MM.1S (cell line): ENCODE measurements at regions not wholly inside any gene's neighbourhood (a gene's known extent, or its start where the extent isn't known, plus 50 kb on each side); places are given as distances from the start of the nearest gene placed in this dataset.

Experiments used
- DNase-seq: peaks from one replicate; pipeline ENCODE4 v3.0.0-alpha.2; 2015
- H2AFZ ChIP-seq: fragments of 300-600 bp; sonication (generic); 2 replicates; pipeline ENCODE4 v1.6.0; 2016; ENCODE audit warnings: antibody characterized with exemption, low read length
- H3F3A ChIP-seq: fragments of 300-600 bp; sonication (generic); 2 replicates; pipeline ENCODE4 v1.6.1; 2016; ENCODE audit warnings: mild to moderate bottlenecking, antibody characterized with exemption, low read length, moderate library complexity, mixed read lengths; ENCODE audit not compliant: insufficient read depth
- H3K27ac ChIP-seq: fragments of 300-600 bp; sonication (generic); 2 replicates; pipeline ENCODE4 v1.5.1; 2016; ENCODE audit warnings: mild to moderate bottlenecking, low read length
- H3K27me3 ChIP-seq: fragments of 300-600 bp; sonication (generic); replicated peaks from 2 replicates; pipeline ENCODE4 v1.6.0; 2016; ENCODE audit warnings: low read length; ENCODE audit not compliant: insufficient read depth
- H3K36me3 ChIP-seq: fragments of 300-600 bp; sonication (generic); replicated peaks from 2 replicates; pipeline ENCODE4 v1.6.1; 2016; ENCODE audit warnings: mild to moderate bottlenecking, low read length, mixed read lengths; ENCODE audit not compliant: insufficient read depth
- H3K4me1 ChIP-seq: fragments of 300-600 bp; sonication (generic); 2 replicates; pipeline ENCODE4 v1.6.1; 2016; ENCODE audit warnings: low read length, mixed read lengths
- H3K4me2 ChIP-seq: fragments of 300-600 bp; sonication (generic); 2 replicates; pipeline ENCODE4 v1.6.0; 2016; ENCODE audit warnings: low read depth, low read length
- H3K4me3 ChIP-seq: fragments of 300-600 bp; sonication (generic); 2 replicates; pipeline ENCODE4 v1.5.1; 2016; ENCODE audit warnings: low read length, mixed read lengths
- H3K79me2 ChIP-seq: fragments of 300-600 bp; sonication (generic); 2 replicates; pipeline ENCODE4 v1.6.1; 2016; ENCODE audit warnings: mixed run types, low read length, mixed read lengths
- H3K9ac ChIP-seq: fragments of 300-600 bp; sonication (generic); 2 replicates; pipeline ENCODE4 v1.6.1; 2016; ENCODE audit warnings: low read length, mixed read lengths
- H3K9me2 ChIP-seq: fragments of 300-600 bp; sonication (generic); replicated peaks from 2 replicates; pipeline ENCODE4 v1.6.1; 2016; ENCODE audit warnings: mild to moderate bottlenecking, low read length, mixed read lengths; ENCODE audit not compliant: insufficient read depth
- H3K9me3 ChIP-seq: fragments of 300-600 bp; sonication (generic); replicated peaks from 2 replicates; pipeline ENCODE4 v1.6.1; 2016; ENCODE audit warnings: mild to moderate bottlenecking, low read length, mixed read lengths; ENCODE audit not compliant: insufficient read depth
- H4K20me1 ChIP-seq: fragments of 300-600 bp; sonication (generic); 2 replicates; pipeline ENCODE4 v1.6.1; 2016; ENCODE audit warnings: mild to moderate bottlenecking, low read length, moderate library complexity, mixed read lengths; ENCODE audit not compliant: insufficient read depth
- EZH2 ChIP-seq: fragments of 300-600 bp; sonication (generic); optimal IDR thresholded peaks from 2 replicates; pipeline ENCODE3; 2017; ENCODE audit warnings: low read depth, mild to moderate bottlenecking, antibody characterized with exemption, low read length, mixed read lengths
- EZH2phosphoT487 ChIP-seq: fragments of 300-600 bp; sonication (generic); IDR thresholded peaks from 2 replicates; pipeline ENCODE4 v1.6.1; 2018; ENCODE audit warnings: antibody characterized with exemption, low read length
- TF ChIP-seq, protein P1 (sequence below): fragments of 300-600 bp; sonication (generic); IDR thresholded peaks from 2 replicates; pipeline ENCODE4 v1.5.1; 2016; ENCODE audit warnings: antibody characterized with exemption, low read length, mixed read lengths

DNA sequence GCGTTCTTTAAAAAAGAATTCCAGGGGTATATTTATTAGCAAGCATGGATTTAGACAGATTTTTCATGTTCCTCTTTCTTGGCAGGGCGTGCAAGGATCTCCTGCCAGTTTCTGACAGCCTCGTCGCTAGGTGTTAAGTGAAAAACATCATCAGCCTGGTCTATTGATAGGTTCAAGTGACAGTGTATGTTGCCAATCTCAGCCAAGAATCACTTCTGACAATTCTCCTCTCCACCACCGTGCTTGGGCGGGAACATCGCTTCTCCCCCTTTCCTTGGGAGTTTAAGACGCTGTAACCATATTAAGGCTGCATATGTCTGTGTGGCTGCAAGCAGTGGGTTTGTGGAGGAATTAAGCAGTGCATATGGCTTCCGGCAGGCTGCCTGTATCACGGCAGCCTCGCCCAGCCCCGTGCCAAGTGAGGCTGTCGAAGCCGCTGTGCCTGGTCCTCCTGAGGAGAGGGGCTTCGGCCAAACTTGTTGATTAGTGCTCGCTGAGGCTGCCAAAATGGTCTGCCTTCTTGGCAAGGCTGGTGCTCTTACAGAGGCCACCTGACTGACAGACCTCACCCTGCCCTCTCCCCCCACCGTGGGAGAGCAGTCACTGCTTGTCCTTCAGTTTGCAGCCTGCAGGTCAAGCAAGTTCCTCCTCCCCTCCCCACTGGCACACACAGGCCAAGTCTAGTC lies 132.2 kb upstream of the MPHOSPH6 start:
- no peaks in the 10 kb centered on the region for H3F3A ChIP-seq
- H4K20me1 ChIP-seq = no peaks in the 10 kb centered on the region
- no peaks in the 10 kb centered on the region for H3K9me3 ChIP-seq
- no peak for DNase-seq
- H3K4me3 ChIP-seq = no peak overlapping the region
- H3K4me1 ChIP-seq = no peaks in the 10 kb centered on the region
- no peak overlapping the region for H2AFZ ChIP-seq
- no peaks in the 10 kb centered on the region for H3K9me2 ChIP-seq
- H3K79me2 ChIP-seq = no peaks in the 10 kb centered on the region
- no peaks in the 10 kb centered on the region for H3K27me3 ChIP-seq
- TF ChIP-seq EZH2phosphoT487 (no peak), EZH2 (no peak)
- TF ChIP-seq, protein P1, sequence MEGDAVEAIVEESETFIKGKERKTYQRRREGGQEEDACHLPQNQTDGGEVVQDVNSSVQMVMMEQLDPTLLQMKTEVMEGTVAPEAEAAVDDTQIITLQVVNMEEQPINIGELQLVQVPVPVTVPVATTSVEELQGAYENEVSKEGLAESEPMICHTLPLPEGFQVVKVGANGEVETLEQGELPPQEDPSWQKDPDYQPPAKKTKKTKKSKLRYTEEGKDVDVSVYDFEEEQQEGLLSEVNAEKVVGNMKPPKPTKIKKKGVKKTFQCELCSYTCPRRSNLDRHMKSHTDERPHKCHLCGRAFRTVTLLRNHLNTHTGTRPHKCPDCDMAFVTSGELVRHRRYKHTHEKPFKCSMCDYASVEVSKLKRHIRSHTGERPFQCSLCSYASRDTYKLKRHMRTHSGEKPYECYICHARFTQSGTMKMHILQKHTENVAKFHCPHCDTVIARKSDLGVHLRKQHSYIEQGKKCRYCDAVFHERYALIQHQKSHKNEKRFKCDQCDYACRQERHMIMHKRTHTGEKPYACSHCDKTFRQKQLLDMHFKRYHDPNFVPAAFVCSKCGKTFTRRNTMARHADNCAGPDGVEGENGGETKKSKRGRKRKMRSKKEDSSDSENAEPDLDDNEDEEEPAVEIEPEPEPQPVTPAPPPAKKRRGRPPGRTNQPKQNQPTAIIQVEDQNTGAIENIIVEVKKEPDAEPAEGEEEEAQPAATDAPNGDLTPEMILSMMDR = no peak
- no peak overlapping the region for H3K9ac ChIP-seq
- H3K36me3 ChIP-seq = no peaks in the 10 kb centered on the region
- H3K27ac ChIP-seq = no peak overlapping the region
- H3K4me2 ChIP-seq = no peak overlapping the region

DNA sequence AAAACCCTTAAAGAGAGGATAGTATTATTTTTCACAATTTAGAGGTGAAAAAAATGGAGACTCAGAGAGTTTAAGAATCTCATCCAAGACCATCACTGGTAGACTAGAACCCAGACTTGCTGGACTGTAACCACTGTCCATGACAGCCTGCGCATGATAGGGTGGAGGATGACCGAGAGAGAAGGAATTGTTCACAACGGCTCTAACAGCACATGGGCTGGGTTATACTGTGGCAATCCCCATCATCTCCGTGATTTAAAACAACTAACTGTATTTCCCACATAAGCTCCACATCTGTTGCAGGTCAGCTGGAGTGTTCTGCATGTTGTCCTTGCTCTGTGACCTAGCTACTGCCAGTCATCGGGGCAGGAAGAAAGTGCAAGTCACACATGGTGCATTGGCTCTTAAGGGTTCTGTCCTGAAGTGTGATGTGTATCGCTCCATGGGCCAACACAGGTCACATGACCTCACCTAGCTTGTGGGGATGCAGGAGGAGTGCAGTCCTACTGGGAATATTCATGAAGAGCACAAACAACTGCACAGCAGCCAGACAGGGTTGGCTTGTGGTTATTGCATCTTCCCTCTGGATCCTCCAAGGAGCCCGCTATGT lies 131.2 kb upstream of the MPHOSPH6 start:
- Histone ChIP-seq H3K4me2 (no peak overlapping the region), H3K9me3 (no peaks in the 10 kb centered on the region), H3K79me2 (no peaks in the 10 kb centered on the region), H3K27ac (no peak overlapping the region), H3K9me2 (no peaks in the 10 kb centered on the region), H3K4me1 (no peaks in the 10 kb centered on the region), H3F3A (no peaks in the 10 kb centered on the region), H3K36me3 (no peaks in the 10 kb centered on the region), H3K27me3 (no peaks in the 10 kb centered on the region), H4K20me1 (no peaks in the 10 kb centered on the region), H3K9ac (no peak overlapping the region), H3K4me3 (no peak overlapping the region), H2AFZ (no peak overlapping the region)
- DNase-seq = no peak
- TF ChIP-seq, protein P1 = no peak
- TF ChIP-seq EZH2 (no peak), EZH2phosphoT487 (no peak)

DNA sequence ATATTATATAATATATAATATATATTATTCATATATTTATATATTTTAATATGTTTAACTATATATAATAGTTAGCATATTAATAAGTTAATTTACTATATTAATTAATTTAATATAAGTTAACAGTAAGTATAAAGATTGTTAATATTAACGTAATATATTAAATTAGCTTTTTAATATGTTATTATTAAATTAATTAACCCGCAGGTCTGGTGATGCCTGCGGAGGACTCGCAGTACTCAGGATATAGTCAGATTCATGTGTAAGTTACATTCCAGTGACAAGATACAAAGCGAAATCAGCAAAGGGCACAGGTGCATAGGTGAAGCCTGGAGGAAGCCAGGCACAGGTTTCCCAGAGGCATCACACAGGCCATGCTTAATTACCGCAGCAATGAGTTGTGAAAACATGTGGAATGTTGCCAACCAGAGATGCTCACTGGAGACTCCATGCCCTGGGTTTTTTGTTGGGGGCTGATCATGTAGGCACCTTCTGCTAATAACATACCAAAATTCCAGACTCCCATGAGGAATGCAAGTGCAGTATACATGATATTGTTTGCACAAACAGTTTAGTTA lies 130.4 kb upstream of the MPHOSPH6 start:
- TF ChIP-seq, protein P1 = no peak
- no peak for TF ChIP-seq EZH2
- TF ChIP-seq EZH2phosphoT487 = no peak
- DNase-seq = no peak
- Histone ChIP-seq H2AFZ (no peak overlapping the region), H3F3A (no peaks in the 10 kb centered on the region), H3K36me3 (no peaks in the 10 kb centered on the region), H3K27ac (no peak overlapping the region), H3K4me2 (no peak overlapping the region), H3K9me3 (no peaks in the 10 kb centered on the region), H3K4me3 (no peak overlapping the region), H3K9ac (no peak overlapping the region), H3K4me1 (no peaks in the 10 kb centered on the region), H3K79me2 (no peaks in the 10 kb centered on the region), H3K9me2 (no peaks in the 10 kb centered on the region), H3K27me3 (no peaks in the 10 kb centered on the region), H4K20me1 (no peaks in the 10 kb centered on the region)
